ENCODE measurements at regions not wholly inside any gene's neighbourhood (a gene's known extent, or its start where the extent isn't known, plus 50 kb on each side); places are given as distances from the start of the nearest gene placed in this dataset.

DNA sequence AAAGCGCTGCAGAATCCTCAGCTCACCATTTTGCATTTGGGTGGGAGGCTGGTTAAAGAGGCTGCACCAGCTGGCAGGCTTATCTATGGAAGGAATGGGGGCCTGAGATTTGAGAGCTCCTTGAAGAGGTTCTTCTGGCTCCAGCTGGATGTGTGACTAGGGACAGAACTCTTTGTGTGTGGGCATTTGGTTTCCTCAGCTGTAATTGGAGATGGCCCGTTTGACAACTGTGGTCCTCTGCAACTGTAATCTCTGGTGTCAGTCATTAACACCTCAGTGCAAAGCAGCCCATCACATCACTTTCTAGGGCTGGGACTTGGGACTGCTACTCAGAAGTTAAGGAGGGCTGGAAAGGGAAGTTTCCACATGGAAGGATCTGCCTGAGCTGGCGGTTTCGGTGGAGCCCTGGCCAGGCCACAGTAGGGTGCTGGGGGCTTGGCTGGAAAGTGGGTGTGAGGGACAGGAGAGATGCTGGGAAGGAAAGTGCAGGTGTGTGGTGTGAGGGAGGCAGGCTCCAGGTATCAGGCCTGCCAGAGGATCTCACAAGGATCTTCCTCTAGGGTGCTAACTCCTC, 193.8 kb downstream of the GADD45G start:
- no peak for DNase-seq (ENCODE audit: low read depth)
- TF ChIP-seq, protein P1, sequence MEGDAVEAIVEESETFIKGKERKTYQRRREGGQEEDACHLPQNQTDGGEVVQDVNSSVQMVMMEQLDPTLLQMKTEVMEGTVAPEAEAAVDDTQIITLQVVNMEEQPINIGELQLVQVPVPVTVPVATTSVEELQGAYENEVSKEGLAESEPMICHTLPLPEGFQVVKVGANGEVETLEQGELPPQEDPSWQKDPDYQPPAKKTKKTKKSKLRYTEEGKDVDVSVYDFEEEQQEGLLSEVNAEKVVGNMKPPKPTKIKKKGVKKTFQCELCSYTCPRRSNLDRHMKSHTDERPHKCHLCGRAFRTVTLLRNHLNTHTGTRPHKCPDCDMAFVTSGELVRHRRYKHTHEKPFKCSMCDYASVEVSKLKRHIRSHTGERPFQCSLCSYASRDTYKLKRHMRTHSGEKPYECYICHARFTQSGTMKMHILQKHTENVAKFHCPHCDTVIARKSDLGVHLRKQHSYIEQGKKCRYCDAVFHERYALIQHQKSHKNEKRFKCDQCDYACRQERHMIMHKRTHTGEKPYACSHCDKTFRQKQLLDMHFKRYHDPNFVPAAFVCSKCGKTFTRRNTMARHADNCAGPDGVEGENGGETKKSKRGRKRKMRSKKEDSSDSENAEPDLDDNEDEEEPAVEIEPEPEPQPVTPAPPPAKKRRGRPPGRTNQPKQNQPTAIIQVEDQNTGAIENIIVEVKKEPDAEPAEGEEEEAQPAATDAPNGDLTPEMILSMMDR (IDR thresholded peaks at IDR 0.05; ENCODE audit: insufficient read depth, low read depth, low read length, missing control alignments): no peak
- no peak overlapping the region for H3K4me3 ChIP-seq (ENCODE audit: low read depth, low read length)

DNA sequence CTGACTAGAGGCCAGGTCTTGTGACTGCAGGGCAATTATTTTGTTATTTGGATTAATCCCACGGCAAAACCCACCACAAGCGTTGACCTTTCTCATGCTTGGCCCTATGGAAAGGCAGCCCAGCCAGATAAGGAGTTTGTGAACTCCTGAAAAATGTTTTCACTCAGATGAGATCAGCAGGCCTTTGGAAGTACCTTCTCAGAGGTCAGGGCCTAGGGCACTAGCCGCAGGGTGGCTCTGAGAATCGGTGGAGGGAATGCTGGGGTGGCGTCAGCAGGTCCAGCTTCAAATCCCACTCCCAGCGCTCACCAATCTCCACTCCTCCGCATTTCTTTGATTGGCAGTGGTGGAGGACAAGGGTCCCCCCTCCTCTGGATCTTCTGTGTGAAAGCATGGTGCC, 194.4 kb downstream of the GADD45G start:
- TF ChIP-seq, protein P1 (IDR thresholded peaks at IDR 0.05; ENCODE audit: insufficient read depth, low read depth, low read length, missing control alignments): no peak
- H3K4me3 ChIP-seq (ENCODE audit: low read depth, low read length): no peak overlapping the region
- no peak for DNase-seq (ENCODE audit: low read depth)

DNA sequence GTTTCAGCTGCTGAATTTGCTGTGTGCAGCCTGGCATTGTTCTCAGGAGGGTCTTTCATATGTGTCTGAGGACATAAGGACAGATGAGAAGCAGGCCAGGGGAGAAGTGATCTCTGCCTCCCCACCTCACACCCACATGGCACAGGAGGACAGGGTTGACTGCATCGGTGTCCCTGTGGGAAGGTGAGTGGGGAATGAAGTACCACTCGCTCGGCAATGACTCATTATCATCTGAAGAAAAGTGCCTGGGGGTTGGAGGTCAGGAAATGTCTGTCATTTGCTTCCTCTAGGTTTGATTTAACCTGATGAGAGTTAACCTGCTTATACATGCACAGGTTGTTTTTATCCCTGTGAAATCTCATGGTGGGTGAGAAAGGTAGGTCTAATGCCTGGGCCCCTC, 195.0 kb downstream of the GADD45G start:
- TF ChIP-seq, protein P1 (IDR thresholded peaks at IDR 0.05; ENCODE audit: insufficient read depth, low read depth, low read length, missing control alignments): no peak
- no peak overlapping the region for H3K4me3 ChIP-seq (ENCODE audit: low read depth, low read length)
- no peak for DNase-seq (ENCODE audit: low read depth)

DNA sequence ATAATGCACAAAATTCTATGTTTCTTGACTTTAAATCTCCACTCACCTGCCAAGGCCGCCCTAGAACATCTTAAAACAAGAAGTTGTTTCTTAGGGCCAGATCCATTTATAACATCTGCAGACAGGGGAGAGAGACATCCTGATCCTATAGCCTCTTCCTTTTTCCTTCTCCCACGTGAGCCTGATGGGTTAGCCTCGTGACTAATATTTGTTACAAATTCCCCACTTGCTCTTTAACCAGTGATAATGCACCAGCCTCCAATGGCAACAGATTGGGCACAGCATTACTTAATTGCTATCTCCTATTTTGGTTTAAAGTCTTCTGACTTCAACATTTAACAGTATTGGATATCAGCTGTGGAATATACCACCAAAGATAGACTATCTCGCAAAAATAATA, 196.5 kb downstream of the GADD45G start:
- no peak for DNase-seq (ENCODE audit: low read depth)
- no peak overlapping the region for H3K4me3 ChIP-seq (ENCODE audit: low read depth, low read length)
- TF ChIP-seq, protein P1 (IDR thresholded peaks at IDR 0.05; ENCODE audit: insufficient read depth, low read depth, low read length, missing control alignments): no peak

DNA sequence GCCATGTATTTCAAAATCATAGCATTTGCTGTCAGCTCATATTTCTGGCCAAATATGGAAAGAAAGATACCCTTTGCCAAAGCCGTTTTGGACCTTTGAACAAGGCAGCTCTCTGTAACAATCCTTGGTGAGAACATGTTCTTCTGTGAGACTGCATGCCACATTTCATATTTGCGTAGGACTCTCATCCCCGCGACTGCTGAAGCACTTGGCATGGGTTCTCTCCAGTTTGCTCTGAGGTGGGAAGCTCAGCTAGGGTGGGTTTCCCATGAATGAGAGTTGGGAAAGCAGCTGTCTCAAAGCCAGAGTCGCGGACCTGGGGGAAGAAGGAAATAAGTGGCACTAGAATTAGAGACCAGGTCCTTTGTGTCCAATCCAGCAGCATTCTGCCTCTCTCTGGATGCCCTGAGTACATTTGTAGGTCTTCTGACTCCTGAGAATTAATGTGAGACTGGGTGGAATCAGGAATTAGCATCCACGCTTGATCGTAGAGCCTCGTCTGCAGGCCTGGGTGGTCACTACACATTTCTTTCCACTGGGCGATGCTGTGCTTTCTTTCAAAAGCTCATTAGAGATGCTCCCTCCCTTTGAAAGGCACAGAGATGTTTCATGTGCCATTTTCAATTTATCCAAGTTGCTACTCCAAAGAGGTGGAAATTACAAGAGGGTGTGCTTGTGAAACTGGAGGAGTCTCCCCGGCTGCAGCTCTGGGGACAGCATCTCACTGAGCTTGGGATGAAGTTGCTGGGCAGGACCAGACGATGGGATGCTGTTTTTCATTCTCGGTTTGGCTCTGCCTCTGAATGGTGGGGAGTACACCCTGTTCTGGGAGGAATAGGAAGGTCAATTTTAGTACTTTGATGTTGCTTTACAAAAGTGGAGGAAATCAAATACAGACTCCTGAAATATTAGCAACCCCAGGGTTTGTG, 197.2 kb downstream of the GADD45G start:
- no peak for DNase-seq (ENCODE audit: low read depth)
- H3K4me3 ChIP-seq (ENCODE audit: low read depth, low read length): no peak overlapping the region
- TF ChIP-seq, protein P1 (IDR thresholded peaks at IDR 0.05; ENCODE audit: insufficient read depth, low read depth, low read length, missing control alignments): no peak

DNA sequence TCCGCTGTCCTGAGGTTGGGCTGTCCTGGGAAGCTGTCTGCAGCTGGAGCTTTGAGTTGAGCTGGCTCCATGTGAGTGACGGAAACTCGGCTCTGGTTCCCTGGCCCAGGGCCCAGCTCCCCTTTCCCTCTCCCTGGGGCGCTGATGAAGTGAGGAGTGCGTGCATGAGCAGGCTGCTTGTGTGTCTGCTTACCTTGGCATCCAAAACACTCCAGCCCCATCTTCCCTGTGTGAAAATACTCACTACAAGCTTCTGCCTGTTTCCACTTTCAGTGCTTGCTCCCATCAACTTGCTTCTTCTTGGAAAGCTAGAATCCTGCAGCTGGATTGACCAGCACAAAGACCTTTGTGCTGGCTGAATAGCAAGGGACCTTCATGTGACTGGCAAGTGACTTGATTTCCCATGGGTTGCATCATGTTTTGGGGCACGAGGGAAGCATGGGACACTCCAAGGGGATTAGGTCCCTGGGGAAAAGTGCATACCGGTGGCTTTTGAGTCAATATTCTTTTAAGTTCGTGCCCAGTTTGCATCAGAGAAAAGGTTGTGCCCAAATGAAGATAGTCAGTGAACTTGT, 198.1 kb downstream of the GADD45G start:
- TF ChIP-seq, protein P1 (IDR thresholded peaks at IDR 0.05; ENCODE audit: insufficient read depth, low read depth, low read length, missing control alignments): no peak
- no peak overlapping the region for H3K4me3 ChIP-seq (ENCODE audit: low read depth, low read length)
- DNase-seq (ENCODE audit: low read depth): no peak

Measured in GM12865 (cell line).